ENCODE measurements at regions not wholly inside any gene's neighbourhood (a gene's known extent, or its start where the extent isn't known, plus 50 kb on each side); places are given as distances from the start of the nearest gene placed in this dataset.
"Not testable (repeated sequence)": the region's sequence is repeated elsewhere in the genome, so short reads cannot be mapped to it uniquely, and the experiment has no call there.

DNA sequence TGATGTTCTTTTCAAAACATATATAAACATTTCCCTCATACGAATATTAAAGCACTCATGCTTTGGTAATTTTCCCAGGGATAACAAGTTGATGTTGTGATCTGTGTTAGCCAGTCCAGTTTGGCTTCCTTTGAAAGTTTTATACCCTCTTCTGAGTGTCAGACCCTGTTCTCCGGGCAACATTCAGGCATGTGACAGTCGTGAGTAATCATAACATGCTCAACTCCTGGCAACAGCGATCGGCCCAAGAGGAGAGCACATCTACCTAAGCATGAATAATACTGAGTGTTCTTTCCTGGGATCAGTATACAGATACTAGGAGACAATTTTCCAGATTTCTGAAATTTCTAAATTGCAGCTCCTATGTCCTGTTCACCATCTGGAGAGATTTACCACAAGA is 1086.4 kb downstream of the CDH8 start:
- Histone ChIP-seq H3K9me3 (ENCODE audit: control insufficient read depth, insufficient read depth, low read depth, low read length) (no peaks in the 10 kb centered on the region), H3K4me1 (ENCODE audit: control insufficient read depth, insufficient read depth, low read length) (no peaks in the 10 kb centered on the region), H3K27me3 (ENCODE audit: control insufficient read depth, insufficient read depth, low read length) (no peaks in the 10 kb centered on the region), H3K4me3 (ENCODE audit: low read depth in 2 of 2, low read length in 2 of 2) (no peak overlapping the region), H3K27ac (ENCODE audit: low read length) (no peak overlapping the region), H3K36me3 (ENCODE audit: control insufficient read depth, insufficient read depth, low read length) (no peaks in the 10 kb centered on the region)
- no peak for TF ChIP-seq POLR2AphosphoS5 (IDR thresholded peaks at IDR 0.05; ENCODE audit: low read depth, low read length)
- no peak for TF ChIP-seq SIN3A (IDR thresholded peaks at IDR 0.05; ENCODE audit: borderline replicate concordance, insufficient read depth, low read depth, low read length)
- no peak for TF ChIP-seq CTCF (IDR thresholded peaks at IDR 0.05)
- no peak for TF ChIP-seq TCF7L2 (IDR thresholded peaks at IDR 0.05; ENCODE audit: low read depth, low read length)
- TF ChIP-seq REST (IDR thresholded peaks at IDR 0.05; ENCODE audit: insufficient read depth in 1 of 2, low read depth in 2 of 2, low read length in 1 of 2) = no peak
- DNase-seq (ENCODE audit: low read depth, low spot score) (no peak), ATAC-seq (no peak)
- in situ Hi-C loops (cut with HindIII; ENCODE audit: low pct_unique_long_range_greater_than_20kb, low sequenced_read_pairs) = no loop called here
- CTCF ChIA-PET = no interaction called here
- intact Hi-C loops (cut with micrococcal nuclease; ENCODE audit: unreplicated experiment) = no loop called here
- BruUV-seq (replicated peaks) = no TSS peak
- POLR2A ChIA-PET = no interaction called here

- TF ChIP-seq SIN3A (IDR thresholded peaks at IDR 0.05; ENCODE audit: borderline replicate concordance, insufficient read depth, low read depth, low read length) = no peak
- peak; percentile 78 to 81 for TF ChIP-seq REST (IDR thresholded peaks at IDR 0.05; ENCODE audit: insufficient read depth in 1 of 2, low read depth in 2 of 2, low read length in 1 of 2)
- no peak for TF ChIP-seq CTCF (IDR thresholded peaks at IDR 0.05)
- TF ChIP-seq TCF7L2 (IDR thresholded peaks at IDR 0.05; ENCODE audit: low read depth, low read length) = no peak
- no peak for TF ChIP-seq POLR2AphosphoS5 (IDR thresholded peaks at IDR 0.05; ENCODE audit: low read depth, low read length)
- H3K9me3 ChIP-seq (ENCODE audit: control insufficient read depth, insufficient read depth, low read depth, low read length) = no peaks in the 10 kb centered on the region
- no TSS peak for BruUV-seq (replicated peaks)
- H3K4me1 ChIP-seq (ENCODE audit: control insufficient read depth, insufficient read depth, low read length) = no peaks in the 10 kb centered on the region
- in situ Hi-C loops (cut with HindIII; ENCODE audit: low pct_unique_long_range_greater_than_20kb, low sequenced_read_pairs) (no loop called here), intact Hi-C loops (cut with micrococcal nuclease; ENCODE audit: unreplicated experiment) (no loop called here)
- H3K4me3 ChIP-seq (ENCODE audit: low read depth in 2 of 2, low read length in 2 of 2) = no peak overlapping the region
- CTCF ChIA-PET = no interaction called here
- no peak overlapping the region for H3K27ac ChIP-seq (ENCODE audit: low read length)
- DNase-seq (ENCODE audit: low read depth, low spot score) (no peak), ATAC-seq (no peak)
- H3K27me3 ChIP-seq (ENCODE audit: control insufficient read depth, insufficient read depth, low read length) = no peaks in the 10 kb centered on the region
- POLR2A ChIA-PET = no interaction called here
- H3K36me3 ChIP-seq (ENCODE audit: control insufficient read depth, insufficient read depth, low read length) = no peaks in the 10 kb centered on the region
Observed at GRCh38 chr16:60945225-60945624, 1091.0 kb downstream of the CDH8 start.

DNA sequence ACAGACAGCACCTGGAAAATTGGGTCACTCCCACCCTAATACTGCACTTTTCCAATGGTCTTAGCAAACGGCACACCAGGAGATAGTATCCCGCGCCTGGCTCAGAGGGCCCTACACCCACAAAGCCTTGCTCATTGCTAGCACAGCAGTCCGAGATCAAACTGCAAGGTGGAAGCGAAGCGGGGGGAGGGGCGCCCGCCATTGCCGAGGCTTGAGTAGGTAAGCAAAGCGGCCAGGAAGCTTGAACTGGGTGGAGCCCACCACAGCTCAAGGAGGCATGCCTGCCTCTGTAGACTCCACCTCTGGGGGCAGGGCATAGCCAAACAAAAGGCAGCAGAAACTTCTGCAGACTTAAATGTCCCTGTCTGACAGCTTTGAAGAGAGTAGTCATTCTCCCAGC is 1100.0 kb downstream of the CDH8 start:
- H3K4me1 ChIP-seq (ENCODE audit: control insufficient read depth, insufficient read depth, low read length); DNase-seq (ENCODE audit: low read depth, low spot score); POLR2A ChIA-PET; intact Hi-C loops (cut with micrococcal nuclease; ENCODE audit: unreplicated experiment); H3K36me3 ChIP-seq (ENCODE audit: control insufficient read depth, insufficient read depth, low read length); H3K9me3 ChIP-seq (ENCODE audit: control insufficient read depth, insufficient read depth, low read depth, low read length); H3K4me3 ChIP-seq (ENCODE audit: low read depth in 2 of 2, low read length in 2 of 2); H3K27me3 ChIP-seq (ENCODE audit: control insufficient read depth, insufficient read depth, low read length); H3K27ac ChIP-seq (ENCODE audit: low read length); ATAC-seq; BruUV-seq (replicated peaks); in situ Hi-C loops (cut with HindIII; ENCODE audit: low pct_unique_long_range_greater_than_20kb, low sequenced_read_pairs); CTCF ChIA-PET: not testable (repeated sequence)

Measured in Panc1 (cell line).